HG03097 (cell line): ENCODE measurements at regions not wholly inside any gene's neighbourhood (a gene's known extent, or its start where the extent isn't known, plus 50 kb on each side); places are given as distances from the start of the nearest gene placed in this dataset.

Source experiments
- ATAC-seq: cut with Tn5 transposase; IDR thresholded peaks from one replicate; pipeline ENCODE4 v1.9.1; 2021; ENCODE audit not compliant: unreplicated experiment, low FRiP score

DNA sequence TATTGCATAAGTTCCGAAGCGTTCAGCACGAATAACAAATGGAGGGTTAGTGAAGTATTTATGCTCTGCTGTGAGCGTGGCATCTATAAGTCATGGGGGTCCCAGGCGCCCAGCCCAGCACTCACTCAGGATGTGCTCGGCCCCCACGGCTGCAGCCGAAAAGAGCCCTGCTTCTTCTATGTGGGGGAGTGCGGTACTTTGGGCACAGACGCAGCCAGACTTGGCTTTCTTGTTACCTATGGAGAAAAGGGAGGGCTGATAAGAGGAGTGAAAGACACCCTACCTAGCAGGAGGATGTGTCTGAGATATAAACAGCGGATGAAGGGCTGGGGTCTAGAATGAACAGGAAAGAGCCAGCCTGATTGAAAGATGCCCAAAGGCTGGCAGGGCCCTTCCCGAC is 51.4 kb downstream of the MRPL36 start:
- ATAC-seq, result no peak

DNA sequence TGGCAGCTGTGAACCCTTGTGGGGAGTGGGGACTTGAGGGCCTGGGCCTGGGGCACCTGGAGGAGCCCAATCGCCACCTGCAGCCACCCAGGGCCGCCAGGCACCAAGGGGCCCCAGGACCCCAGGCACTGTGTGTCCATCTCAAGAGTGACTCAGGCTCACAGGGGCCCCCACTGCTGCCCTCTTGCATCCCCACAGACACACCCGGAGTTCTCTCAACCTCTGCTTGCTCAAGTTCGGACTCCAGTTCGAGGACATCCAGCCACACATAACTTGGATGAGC is 51.9 kb downstream of the MRPL36 start:
- no peak for ATAC-seq

DNA sequence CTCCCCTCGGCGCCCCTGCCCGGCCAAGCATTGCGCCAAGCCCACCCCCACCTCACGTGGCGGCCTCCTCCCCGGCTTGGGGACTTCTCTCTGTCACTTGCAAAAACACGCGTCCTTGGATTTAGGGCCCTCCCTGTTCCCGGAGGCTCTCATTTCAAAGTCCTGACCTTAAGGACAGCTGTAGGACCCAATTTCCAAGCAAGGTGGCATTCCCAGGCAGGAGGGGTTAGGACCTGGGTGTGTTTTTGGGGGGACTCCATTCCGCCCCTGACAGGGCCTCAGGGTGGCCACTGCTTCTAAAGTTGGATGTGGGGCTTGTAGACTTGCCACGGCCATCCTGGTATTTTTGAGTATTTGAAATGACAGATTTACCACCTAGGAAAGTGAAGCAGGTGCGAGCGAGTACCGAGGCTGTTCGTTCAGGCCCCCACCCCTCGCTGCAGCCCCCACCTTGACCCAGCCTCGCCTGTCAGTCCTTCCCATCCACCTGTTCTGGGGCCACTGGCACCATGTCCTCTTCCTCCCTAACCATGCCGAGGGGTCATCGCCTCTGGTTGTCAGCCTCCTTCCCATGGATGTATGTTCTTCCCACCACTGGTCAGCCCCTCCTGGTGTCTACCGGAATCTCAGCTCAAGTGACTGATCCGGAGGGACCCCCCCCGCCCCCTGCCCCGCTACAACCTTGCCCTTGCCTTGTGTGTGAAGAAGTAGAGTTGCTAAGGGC is 52.4 kb downstream of the MRPL36 start:
- no peak for ATAC-seq

DNA sequence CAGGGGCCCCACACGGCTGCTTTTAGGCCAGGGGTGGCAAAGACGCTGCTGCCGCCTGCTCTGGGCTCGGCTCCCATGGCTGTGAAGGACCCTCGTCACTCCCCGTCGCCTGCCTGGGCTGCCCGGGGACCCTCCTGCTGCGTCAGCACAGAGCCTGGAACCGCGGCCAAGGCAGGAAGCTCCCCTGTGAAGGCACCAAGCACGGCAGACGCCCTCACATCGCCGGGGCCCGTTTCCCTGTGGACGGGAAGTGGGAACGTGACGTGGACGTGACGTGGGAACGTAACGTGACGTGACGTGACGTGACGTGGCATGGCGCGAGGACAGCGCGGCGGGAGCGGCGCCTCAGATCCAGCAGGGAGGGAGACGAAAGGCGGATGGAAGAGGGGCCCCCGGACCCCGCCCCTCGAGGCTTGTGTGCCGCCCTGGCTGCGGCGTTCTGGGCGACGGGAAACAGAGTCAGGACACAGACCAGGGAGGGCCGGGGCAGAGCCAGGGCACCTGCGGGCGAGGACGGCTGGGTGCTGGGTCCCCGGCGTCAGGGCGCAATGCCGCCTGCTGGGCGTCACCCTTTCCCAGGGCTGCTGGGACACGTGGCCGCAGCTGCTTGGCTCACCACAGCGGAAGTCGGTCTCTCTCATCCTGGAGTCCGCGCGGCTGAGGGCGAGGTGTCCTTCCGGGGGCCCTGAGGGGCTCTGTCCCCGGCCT is 53.1 kb downstream of the MRPL36 start:
- ATAC-seq, result no peak

DNA sequence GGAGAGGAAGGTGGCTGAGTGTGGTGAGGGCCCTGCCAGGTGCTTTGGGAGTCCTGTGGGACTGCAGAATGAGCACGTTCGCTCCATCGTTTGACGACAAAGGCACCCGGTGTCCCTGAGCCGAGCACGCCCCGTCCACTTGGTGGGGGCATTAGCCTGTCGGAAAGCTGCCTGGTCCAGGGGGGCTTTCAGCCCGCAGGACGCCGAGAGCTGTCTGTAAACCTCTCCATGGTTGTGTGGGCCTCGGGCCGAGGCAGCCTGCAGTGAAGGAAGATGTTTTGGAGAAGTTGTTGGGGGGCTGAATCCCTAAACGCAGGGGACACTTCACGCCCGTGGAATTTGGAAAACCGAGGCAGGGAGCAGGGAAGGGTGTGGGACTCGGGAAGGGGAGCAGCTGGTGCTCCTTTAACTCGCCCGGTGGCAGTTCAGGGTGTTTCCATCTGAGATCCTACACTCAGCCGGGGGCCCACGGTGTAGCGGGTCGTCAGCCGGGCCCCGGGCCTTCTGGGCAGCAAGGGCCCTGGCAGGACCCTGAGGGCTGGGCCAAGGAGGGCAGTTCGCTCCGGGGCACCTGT is 53.8 kb downstream of the MRPL36 start:
- ATAC-seq, result no peak

DNA sequence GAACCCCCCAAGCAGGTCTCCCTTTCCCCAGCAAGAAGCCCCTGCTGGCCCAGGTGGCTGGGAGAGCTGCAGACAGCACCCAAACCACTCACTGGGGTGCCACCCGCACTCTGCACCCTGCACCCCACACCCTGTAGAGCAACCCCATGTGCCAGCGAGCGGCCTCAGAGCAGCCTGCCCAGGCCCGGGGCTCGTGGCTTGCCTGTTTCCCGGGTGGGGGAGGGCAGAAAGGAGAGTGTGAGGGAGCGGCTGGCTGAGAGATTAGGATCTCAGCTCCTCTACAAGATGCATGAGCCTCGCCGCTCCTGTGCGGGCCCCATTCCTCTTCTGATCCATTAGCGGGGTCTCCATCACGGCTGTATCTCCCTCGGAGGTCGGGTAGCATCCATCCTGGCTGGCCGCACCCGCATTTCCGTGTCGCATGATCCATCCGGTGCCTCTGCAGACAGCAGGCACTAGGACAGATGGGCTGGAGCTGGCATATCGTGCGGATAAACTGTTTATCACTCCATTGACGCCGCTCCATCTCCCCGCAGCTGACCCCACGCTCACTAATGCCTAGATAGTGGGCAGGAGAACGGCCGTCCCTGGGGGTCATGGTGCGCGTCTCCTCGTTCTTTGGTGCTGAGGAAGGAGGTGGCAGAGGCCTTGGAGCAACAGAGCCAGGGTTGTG is 54.4 kb downstream of the MRPL36 start:
- no peak for ATAC-seq

DNA sequence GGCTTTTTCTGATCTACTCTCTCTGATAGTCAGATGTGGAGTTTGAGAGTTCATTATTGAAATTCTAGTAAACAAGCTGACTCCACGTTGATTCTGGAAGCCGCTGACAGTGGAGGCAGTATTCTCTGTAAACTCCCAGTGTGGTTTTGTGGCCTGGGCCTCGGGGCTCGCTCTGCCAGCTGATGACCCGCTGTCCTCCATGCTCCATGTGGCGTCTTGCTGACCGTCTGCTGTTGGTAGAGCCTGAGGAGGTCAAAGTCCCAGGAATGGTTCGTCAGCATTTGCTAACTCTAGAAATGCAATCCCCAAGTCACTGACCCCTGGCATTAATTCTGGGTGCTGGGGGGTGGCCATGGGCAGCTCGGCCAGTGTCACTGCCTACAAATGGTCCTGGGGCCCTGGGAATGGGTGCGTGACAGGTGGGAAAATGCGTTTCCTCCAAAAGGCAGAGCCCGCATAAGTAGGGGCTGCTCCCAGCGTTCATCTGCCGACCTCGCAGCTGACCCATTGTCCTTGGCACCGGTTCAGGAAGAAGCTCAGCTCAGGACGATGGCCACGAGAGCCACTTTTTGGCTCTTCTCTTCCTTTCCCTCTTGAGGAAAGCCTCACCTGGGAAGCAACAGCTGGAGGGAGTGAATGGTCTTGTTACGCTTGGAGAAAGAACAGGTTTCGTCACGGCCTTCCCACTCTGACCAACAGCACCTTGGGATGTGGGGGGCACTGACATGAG is 55.1 kb downstream of the MRPL36 start:
- no peak for ATAC-seq

DNA sequence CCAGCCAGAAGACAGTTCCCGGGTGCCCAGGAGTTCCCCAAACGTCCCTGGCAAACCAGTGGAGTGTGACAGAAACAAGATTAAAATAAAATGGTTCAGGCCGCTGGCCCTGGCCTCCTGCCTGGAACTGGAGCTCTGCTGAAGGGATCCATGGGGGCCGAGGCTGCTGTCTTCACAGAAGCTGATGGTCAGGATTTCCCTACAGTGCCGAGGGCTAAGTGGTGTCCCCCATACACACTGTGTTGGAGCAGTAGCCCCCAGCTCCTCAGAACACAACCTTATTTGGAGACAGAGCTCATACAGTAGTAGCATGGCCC is 55.9 kb downstream of the MRPL36 start:
- ATAC-seq, result no peak

DNA sequence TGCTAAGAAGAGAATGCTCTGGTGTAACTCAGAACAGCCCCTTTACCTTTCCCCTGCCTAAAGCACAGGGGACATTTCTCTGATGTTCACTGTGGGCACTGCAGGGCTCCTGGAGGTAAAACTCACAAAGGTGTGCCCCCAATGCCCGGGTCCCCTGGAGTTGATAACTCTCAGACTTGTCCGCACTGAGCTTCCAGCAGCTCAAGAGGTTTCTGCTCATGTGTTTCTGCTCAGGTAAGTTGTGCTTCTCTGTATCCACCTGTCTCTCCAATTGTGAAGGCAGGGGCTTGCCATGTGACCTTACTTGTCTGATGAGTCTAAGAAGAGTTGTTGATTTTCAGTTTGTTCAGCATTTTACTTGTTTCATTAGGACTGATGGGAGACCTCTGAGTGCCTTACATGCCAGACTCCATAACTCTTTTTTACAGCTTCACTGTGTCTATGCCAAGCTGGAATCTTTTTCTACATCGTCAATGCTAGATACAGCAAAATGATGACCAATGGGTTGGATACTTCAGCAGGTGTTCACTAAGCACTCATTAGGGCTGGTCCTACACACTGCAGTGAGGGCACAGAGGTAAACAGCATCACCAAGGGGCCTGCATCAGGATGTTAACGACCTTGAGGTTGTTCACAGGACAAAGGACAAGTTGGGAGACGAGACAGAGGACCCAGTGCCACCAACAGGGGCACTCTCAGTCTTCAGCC is 56.4 kb downstream of the MRPL36 start:
- no peak for ATAC-seq

DNA sequence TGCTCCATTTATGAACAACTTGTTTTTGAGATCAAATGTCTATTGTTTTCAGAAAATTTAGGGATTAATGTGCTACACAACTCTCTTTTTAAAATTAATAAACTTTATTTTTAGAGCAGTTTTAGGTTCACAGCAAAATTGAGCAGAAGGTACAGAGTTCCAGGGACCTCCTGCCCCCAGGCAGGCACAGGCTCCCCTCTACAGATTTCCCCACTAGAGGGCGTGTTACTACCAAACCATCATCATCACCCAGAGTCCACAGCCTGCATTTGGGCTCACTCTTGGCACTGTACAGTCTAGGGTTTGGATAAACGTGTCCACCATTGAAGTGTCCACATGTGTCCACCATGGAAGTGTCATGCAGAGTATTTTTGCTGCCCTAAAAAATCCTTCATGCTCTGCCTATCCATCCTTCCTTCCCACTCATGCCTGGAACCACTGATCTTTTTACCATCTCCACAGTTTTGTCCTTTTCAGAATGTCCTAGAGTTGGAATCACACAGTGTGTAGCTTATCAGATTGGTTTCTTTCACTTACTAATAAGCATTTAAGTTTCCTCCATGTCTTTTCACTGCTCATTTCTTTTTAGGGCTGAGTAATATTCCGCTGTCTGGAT is 61.7 kb downstream of the MRPL36 start:
- no peak for ATAC-seq

DNA sequence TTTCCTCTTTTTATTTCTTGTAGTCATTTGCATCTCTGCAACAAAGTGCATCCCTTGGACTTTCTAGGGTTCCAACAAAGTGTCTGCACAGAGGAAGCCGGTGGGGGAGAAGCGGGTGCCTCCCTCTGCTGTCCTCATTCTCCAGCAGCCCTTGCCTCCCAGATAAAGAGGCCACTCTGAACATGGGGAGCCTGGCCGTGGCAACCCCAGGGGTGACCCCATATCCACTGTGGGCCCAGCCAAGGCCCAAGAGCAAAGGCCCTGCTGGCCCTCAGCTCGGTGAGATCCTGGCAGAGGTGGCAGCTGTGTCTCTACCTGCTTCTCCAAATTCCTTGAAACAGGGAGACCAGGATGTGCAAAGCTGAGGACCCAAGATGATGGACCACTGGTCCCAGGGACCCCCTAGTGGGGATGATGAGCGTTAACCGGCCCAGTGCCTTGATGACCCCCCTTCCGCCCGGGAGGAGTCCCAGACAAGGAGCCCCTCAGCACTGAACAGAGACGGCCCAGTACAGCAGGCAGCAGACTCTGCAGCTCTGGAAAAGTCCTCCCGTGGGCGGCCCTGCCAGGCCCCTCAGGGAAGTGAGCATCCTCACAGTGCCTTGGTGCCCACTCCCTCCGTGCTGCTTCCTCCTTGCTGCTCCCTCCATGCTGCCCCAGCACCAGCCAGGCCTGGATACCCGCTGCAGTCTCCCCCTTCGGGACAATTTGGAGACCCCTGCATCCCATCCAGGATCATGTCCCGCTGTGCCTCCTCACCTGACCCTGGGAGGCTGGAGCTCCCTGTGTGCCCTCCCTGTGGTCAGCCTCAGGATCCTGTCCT is 62.5 kb downstream of the MRPL36 start:
- ATAC-seq, result no peak

DNA sequence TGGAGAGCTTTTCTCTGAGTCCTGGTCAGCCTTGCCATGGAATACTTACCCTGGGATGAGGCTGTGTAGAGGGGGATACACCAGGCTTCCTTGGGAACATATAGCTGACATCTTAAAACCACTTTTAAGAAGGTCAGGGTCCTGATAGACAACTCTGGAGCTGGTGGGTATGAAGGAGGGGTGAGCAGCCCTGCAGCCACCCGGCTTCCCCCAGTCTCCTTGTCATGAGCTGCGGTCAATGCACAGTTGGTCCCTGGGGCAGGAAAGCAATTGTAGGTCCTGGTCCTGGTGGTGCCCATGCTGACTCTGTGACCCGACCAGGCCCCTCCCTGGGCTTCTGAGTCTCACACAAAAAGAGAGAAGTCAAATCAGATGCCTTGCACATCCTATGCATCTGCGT is 63.6 kb downstream of the MRPL36 start:
- no peak for ATAC-seq

DNA sequence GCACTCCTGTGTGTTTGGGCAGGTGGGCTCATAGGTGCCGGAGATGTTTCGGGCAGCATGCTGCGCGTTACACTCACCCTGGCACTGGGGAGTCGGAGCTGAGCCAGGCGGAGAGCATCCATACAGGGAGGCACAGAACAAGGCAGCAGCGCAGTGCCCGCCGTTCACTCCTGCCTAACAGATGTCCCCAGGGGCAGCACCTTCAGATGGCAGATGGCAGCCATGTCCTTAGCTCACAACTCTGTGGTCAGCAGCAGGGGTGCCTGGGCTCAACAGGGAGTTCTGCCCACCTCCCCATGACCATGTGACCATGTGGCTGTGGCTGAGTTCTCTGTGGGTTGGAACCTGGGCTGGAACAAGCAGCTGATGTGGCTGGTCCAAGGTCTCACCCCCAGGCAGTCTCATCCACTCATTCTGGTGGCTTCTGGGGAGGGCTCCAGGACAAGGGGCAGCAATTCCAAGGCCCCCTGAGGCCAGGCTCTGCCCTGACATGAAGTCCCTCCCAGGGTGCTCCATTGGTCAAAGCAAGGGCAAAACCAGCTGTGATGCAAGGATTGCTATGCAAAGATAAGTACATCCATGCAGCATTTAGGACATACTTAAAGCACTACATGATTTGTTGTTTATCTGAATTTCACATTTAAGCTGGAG is 64.2 kb downstream of the MRPL36 start:
- no peak for ATAC-seq

DNA sequence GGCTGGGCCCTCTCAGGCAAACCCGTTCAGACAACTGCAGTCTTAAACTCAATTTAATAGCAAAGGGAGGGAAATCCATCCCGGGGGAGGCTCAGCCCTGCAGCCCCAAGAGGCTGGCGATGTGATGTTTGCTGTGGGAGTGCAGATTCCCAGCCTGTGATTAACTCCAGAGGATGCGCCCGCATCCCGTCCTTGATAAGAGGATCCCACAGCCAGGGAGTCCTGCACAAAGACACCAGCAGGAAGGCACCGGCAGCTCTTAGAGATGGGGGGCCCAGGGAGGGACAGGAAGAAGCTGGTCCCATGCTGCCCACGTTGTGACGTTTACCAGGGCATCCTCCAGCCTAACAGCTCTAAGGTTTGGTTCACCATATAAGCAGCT is 64.7 kb downstream of the MRPL36 start:
- no peak for ATAC-seq

DNA sequence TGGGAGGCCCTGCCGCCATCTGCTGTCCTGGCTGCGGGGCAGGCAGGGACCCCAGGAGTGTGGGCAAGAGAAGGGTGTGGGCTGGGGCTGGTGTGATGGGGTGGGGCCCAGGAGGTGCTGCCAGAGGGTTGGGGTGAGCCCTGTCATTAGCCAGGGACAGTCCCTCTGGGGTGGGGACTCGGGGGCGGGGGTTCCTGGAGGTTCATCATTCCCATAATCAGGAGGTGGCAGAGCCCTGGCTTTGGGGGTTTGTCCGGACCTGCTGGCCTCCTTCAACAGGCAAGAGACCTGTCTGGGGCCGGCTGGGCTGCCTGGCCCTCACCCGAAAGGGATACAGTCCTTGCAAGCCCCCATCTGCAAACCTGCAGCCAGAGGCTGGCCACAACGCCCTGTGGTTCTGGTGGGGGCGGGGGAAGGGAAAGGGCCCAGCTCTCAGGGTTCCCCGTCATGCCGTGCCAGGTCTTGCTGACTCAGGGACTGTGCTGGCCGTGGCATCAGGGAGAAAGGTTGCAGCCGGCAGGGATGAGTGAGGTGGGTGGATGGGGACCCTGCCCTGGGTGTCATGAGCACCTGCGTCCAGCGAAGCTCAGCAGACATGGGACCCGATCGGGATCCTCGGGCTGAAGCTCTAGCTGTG is 65.2 kb downstream of the MRPL36 start:
- no peak for ATAC-seq

DNA sequence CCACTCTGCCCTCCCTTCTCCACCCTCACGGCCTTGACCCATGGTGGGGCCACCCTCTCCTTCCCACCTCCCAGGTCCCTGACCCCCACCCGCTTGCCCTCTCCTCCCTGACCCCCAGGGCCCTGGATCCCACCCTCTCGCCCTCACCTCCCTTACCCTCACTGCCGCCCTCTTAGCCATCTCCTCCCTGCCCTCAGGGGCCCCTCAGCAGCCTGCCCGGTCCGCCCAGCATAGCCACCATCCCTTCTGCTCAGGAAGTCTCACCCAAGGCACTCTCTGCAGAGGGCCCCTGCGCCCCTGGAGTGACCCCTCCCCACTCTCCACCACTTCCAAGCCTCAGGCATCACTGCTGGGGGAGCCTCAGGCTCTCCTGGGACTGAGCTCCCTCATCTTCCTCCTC is 66.3 kb downstream of the MRPL36 start:
- ATAC-seq, result no peak

DNA sequence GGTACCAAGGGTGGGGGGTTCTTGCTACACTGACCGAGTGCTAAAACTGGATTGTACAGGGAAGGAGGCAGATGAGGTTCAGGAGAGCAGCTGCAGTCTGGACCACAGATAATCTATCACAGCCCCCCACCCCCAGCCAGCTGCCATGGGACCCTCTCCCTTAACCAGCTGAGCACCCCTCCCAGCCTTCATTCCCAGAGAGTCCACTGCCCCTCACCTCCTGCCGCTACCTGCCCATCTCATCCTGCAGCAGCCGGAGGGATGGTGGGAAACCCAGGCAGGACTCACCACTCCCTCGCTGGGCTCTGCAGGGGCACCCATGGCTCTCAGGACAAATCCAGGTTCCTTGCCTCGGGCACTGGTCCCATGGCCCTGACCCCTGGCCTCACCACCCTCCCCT is 66.7 kb downstream of the MRPL36 start:
- ATAC-seq, result no peak

DNA sequence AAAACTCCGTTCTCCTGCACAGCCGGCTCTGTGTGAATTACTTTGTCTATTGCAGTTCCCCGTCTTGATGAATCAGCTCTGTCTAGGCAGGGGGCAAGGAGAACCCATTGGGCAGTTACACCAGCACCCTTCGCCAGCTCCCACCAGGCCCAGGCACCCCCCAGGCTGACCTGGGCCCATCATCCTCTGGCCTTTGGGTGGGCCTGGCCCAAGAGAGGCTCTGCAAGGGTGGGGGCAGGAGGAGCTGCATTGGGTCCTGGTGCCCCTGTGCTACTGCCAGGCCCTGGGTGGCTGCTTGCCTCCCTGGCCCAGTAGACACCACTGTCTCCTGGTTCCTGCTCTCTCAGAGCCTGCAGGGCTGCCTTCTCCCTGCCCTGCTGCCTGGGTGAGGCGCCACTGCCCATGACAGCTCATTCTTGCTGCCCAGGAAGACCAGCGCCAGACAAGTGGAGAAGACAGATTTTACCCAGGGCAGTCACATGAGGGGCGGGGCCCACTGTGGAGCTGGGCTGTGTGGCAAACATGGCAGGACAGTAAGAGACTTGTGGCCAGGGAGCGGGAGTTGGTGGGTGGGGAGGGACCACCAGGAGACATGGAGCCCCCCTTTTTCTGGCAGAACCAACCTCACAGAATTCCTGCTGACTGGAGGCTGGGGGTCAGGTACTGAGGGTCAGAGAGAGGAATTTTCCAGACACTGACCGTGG is 67.2 kb downstream of the MRPL36 start:
- ATAC-seq, result no peak
